Mammary epithelial cell (primary cell): ENCODE measurements at regions not wholly inside any gene's neighbourhood (a gene's known extent, or its start where the extent isn't known, plus 50 kb on each side); places are given as distances from the start of the nearest gene placed in this dataset.
"Not testable (repeated sequence)": the region's sequence is repeated elsewhere in the genome, so short reads cannot be mapped to it uniquely, and the experiment has no call there.

ENCODE experiments used
- CTCF ChIP-seq, 2 donors: IDR thresholded peaks in 1 of 2; conservative IDR thresholded peaks in 1 of 2; 2 replicates each; pipeline ENCODE4 v1.5.1; 2011 to 2012; ENCODE audit warnings: inconsistent platforms in 2 of 2, low read length in 2 of 2, mild to moderate bottlenecking in 2 of 2, control low read depth in 1 of 2, low read depth in 1 of 2; ENCODE audit not compliant: insufficient read depth in 1 of 2; ENCODE audit errors: extremely low read depth in 1 of 2
- EZH2 ChIP-seq: IDR thresholded peaks from 2 replicates; pipeline ENCODE4 v1.6.1; 2012; ENCODE audit warnings: low read length, inconsistent platforms, borderline replicate concordance

GRCh38 chr7:119951614-119952013, 321.4 kb upstream of the KCND2 start:
- TF ChIP-seq CTCF (conservative IDR thresholded peaks at IDR 0.05 in 1 of 2, IDR thresholded peaks at IDR 0.05 in 1 of 2; ENCODE audit: extremely low read depth in 1 of 2, insufficient read depth in 1 of 2, low read depth in 1 of 2, low read length in 2 of 2); EZH2: not testable (repeated sequence)
